NCI-H526 treated with DMSO at 0.1 percent for 48 hours (cell line): ENCODE measurements at regions not wholly inside any gene's neighbourhood (a gene's known extent, or its start where the extent isn't known, plus 50 kb on each side); places are given as distances from the start of the nearest gene placed in this dataset.
"Not testable (repeated sequence)": the region's sequence is repeated elsewhere in the genome, so short reads cannot be mapped to it uniquely, and the experiment has no call there.

Experiments used
- DNase-seq: peaks from one replicate; lab custom pipeline; 2025; lab: John Stamatoyannopoulos, UW

DNA sequence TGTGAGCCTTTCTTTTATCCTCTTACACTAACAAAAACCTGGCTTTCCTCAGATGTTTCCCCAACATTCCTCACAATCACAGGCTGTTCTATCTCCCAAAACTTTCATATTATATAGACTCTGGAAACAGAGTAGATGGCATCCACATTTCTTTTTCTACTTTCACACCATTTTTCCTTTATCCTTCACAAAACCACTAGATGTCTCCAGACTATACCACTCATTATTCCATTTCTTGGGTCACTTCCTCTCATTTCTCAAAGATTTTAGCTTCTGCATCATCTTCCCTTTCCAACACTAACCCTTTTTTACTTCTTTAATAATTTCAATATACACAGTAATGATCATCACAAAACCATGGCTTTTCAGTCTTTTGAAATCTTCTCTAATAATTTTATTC lies 286.0 kb upstream of the DEPDC1 start:
- DNase-seq: no peak

DNA sequence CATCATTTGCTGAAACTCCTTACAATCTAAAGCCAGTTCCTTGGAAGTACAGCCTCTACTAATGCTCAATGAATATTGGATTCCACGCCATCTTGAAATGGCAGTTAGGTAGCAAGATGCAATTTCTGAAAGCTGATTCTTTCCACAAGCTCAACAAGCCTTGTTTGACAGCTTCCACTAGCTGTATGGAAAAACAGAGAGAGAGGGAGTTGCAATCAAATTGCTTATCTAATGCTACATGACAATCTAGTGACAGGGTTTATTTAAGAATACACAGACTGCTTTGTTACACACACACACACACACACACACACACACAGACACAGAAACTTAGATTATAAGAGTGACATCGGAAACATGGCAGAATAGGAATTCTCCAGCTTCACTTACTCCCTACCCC lies 288.4 kb upstream of the DEPDC1 start:
- no peak for DNase-seq

GRCh38 chr1:68788762-68789161 lies 291.9 kb upstream of the DEPDC1 start:
- no peak for DNase-seq

DNA sequence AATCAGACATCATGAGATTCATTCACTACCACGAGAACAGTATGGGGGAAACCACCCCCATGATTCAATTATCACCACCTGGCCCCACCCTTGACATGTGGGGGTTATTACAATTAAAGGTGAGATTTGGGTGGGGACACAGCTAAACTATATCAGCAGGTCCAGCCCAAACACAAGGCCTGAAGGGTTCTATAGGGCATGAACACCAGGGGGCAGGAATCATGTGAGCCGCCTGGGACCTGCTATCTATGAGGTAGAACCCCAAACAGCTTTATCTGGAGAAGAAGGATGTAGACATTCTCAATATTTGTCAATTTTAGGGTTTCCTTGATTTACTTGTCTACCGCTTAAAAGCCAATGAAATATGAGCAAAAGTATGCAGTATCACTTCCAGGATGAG lies 294.9 kb upstream of the DEPDC1 start:
- no peak for DNase-seq

- DNase-seq: no peak
Measured at GRCh38 chr1:68795956-68796355, 299.1 kb upstream of the DEPDC1 start.

DNA sequence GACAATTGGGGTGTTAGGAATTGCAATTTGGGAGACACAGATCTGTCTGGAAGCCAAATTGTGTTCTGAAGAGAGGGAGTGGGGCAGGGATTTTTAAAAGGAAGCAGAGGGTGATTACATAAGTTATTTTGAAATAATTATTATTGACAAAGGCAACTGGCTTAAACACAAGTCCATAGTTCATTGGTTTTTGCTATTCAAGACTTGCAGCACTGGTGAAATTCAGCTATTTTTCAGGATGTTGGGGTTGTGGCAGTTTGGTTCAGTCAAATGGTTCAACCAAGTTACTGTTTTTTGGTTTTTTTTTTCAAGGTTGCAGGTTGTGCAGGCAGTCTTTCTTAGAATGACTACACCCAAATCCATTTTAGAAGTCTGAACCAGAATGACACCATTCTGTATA lies 300.0 kb upstream of the DEPDC1 start:
- no peak for DNase-seq

- no peak for DNase-seq
Measured at GRCh38 chr1:68798071-68798470, 301.2 kb upstream of the DEPDC1 start.

DNA sequence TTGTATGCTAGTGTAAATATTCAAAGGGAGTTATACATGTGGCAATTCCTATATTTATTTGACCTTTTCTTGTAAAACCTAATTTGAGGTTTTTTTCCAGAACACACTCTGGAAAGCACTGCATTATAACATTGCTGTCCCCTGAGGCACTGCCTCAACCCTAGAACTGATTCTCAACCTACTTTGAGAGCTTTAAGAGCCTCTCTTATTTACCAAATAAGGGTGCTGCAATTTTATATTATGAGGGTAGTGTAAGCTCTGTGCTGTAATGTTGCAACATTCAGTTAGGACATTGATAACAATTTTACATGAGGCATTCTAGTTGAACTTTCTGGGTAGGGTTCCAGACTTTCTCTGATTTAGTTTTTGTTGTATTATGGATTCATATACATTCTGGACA lies 302.2 kb upstream of the DEPDC1 start:
- DNase-seq: no peak

DNA sequence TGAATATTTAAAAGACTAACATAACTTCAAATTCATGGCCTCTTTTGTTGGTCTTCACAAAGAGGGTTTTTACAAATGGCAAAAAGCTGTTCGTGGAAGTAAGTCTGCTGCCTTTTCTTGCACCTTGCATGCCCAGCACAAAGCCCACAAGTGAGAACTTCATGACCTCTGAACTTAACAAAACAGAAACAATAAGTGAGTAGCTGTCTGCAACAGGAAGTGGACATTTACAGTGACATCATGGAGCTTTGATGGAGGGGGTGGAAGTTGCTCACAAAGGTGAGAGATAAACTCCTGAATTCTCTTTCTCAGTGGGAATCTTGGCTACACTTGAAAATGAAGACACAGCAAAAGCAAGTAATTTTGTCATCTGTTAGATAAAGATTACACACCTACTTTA lies 303.3 kb upstream of the DEPDC1 start:
- no peak for DNase-seq

DNA sequence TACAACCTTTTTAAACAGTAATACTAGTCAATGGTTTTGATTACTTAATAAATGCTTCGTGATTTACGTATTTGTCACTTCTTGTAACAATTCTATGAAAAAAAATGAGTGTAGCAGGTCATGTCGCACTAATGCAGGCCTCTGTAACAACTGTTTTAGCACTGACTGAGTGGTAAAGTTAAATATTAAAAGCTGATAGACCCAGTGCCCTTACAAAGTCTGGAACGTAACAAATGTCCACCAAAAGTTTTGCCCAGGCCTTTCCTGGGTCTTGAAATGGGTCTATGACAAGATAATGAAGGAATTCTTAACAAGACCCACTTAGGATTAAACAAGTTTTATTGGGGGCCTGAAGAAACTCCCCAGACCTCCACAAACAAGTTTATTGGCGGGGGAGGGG lies 304.6 kb upstream of the DEPDC1 start:
- no peak for DNase-seq

- DNase-seq: no peak
Measured at GRCh38 chr1:68805097-68805641, 308.3 kb upstream of the DEPDC1 start.

DNA sequence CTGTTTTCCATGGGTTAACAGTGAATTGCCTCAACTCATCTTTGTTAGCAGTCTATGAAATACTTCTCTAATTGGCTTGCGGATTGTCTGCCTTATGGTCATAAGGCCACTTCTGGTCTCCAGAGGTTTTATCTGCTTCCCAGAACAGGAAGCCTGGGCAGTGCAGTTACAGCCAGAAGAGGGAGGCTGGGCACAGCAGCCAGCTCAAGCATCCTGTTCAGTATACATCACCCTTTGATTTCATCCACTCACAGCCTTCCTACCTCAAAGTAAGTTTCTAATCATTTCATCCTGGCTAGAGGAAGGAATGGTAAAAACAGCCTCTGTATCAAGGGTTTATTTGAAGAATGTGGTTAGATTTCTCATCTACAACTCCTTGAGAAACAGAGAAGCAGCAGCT lies 311.5 kb upstream of the DEPDC1 start:
- DNase-seq: no peak

DNA sequence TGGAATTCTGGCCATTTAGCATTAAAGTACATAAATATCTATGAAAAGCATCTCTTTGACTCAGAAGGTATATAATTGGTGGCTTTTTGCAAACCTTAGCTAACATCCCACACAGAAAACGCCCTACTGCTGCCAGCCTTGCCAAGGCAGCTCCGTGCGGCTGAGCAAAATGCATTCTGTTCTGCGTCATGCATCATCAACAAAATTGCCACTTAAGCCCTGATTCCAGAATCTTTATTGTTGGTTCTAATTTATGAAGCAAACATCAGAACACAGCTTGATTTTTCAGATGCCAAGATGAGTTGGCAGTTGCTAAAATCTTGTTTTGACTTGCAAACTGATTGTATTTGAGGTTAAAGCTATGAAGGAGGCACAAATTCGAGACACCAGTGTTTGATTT lies 314.9 kb upstream of the DEPDC1 start:
- no peak for DNase-seq

GRCh38 chr1:68812333-68812732 lies 315.5 kb upstream of the DEPDC1 start:
- no peak for DNase-seq

GRCh38 chr1:68814067-68814466 lies 317.2 kb upstream of the DEPDC1 start:
- no peak for DNase-seq

DNA sequence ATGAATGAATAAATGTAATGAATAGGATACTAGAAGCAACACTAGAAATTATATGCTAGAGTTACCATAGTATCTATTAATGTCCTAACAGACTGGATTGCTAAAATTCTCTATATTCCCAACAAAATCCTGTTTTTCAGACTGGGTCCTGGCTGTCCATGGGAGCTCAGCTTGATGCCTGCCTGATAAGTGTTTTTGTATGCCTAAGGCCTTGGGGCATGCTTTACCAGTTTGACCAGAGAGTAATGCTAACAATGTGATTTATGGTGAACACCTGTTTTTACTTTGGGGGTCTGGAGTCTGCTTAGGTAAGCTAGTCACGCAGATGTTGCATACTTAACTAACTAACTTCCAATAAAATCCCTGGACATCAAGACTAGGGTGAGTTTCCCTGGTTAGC lies 318.8 kb upstream of the DEPDC1 start:
- no peak for DNase-seq

DNA sequence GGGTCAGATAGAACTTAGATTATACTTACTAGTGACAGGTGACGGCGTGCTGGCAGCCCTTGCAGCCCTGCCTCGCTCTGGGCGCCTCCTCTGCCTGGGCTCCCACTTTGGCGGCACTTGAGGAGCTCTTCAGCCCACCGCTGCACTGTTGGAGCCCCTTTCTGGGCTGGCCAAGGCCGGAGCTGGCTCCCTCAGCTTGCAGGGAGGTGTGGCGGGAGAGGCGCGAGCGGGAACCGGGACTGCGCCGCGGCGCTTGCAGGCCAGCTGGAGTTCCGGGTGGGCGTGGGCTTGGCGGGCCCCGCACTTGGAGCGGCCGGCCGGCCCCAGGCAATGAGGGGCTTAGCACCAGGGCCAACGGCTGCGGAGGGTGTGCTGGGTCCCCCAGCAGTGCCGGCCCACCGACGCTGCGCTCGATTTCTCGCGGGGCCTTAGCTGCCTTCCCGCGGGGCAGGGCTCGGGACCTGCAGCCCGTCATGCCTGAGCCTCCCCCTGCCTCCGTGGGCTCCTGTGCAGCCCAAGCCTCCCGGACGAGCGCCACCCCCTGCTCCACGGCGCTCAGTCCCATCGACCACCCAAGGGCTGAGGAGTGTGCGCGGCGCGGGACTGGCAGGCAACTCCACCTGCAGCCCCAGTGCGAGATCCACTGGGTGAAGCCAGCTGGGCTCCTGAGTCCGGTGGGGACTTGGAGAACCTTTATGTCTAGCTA lies 320.8 kb upstream of the DEPDC1 start:
- not testable (repeated sequence) for DNase-seq

- peak; percentile 49 for DNase-seq
Measured at GRCh38 chr1:68819190-68819829, 322.4 kb upstream of the DEPDC1 start.

DNA sequence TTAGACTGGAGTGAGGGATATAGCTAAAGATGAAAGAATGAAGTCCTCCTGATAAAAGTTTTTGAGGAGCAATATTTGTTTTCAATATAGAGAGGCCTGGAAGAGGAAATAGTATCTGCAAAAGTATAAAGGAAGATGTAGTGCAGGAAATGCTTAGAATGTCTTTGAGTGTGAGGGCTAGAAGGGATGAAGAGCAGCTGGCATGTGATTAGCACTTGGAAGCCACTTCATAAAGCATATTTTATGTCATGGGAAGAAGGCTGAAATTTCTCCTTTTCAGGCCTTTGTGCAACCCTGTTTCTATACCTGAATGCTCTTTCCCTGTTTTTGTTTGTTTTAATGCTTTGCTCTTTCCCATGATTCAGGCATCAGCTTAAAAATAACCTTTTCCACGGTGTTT lies 323.3 kb upstream of the DEPDC1 start:
- DNase-seq: no peak

- peak; percentile 65 for DNase-seq
Measured at GRCh38 chr1:68826836-68827235, 330.0 kb upstream of the DEPDC1 start.

GRCh38 chr1:68827261-68827660 lies 330.4 kb upstream of the DEPDC1 start:
- no peak for DNase-seq

GRCh38 chr1:68828013-68828412 lies 331.1 kb upstream of the DEPDC1 start:
- DNase-seq: no peak

DNA sequence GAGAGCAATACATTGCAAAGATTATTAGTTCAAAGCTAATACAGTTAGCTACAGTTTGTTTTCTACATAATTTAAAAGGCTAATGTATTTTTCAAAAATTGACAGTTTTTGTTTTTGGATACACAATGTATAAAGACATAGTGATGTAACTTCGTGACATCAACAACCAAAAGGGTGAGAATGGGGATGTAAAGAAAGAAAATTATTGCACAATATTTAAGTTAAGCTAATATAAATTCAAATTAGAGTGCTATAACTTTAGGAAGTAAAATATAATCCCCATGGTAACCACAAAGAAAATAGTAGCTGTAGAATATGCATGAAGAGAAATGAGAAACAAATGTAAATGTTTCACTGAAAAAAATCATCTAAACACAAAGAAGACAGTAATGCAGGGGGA lies 334.4 kb upstream of the DEPDC1 start:
- DNase-seq: no peak

GRCh38 chr1:68848017-68848416 lies 351.1 kb upstream of the DEPDC1 start:
- no peak for DNase-seq
